Stimulated activated CD8-positive, alpha-beta memory T cell treated with anti-CD3 and anti-CD28 coated beads, Interleukin-4, amount 100 ng/mL, for 48 hours (primary cell): ENCODE measurements at regions not wholly inside any gene's neighbourhood (a gene's known extent, or its start where the extent isn't known, plus 50 kb on each side); places are given as distances from the start of the nearest gene placed in this dataset.

Experiments
- DNase-seq: peaks from one replicate; pipeline ENCODE4 v3.0.0-alpha.2; 2020

- peak; percentile 84 for DNase-seq
Observed at GRCh38 chr15:79184465-79184892, 93.9 kb upstream of the RASGRF1 start.

GRCh38 chr15:79180318-79180717 lies 89.7 kb upstream of the RASGRF1 start:
- no peak for DNase-seq

GRCh38 chr15:79179597-79179996 lies 89.0 kb upstream of the RASGRF1 start:
- DNase-seq = no peak

GRCh38 chr15:79179108-79179561 lies 88.6 kb upstream of the RASGRF1 start:
- DNase-seq = no peak

GRCh38 chr15:79178594-79178993 lies 88.0 kb upstream of the RASGRF1 start:
- no peak for DNase-seq

GRCh38 chr15:79176151-79176550 lies 85.6 kb upstream of the RASGRF1 start:
- DNase-seq = no peak

- no peak for DNase-seq
Observed at GRCh38 chr15:79172801-79173460, 82.4 kb upstream of the RASGRF1 start.

- no peak for DNase-seq
Observed at GRCh38 chr15:79172032-79172481, 81.5 kb upstream of the RASGRF1 start.

GRCh38 chr15:79171320-79172031 lies 80.9 kb upstream of the RASGRF1 start:
- no peak for DNase-seq

- no peak for DNase-seq
Observed at GRCh38 chr15:79170256-79170664, 79.7 kb upstream of the RASGRF1 start.

GRCh38 chr15:79169526-79170133 lies 79.0 kb upstream of the RASGRF1 start:
- DNase-seq = no peak

- no peak for DNase-seq
Observed at GRCh38 chr15:79168922-79169456, 78.4 kb upstream of the RASGRF1 start.

- no peak for DNase-seq
Observed at GRCh38 chr15:79167776-79168175, 77.2 kb upstream of the RASGRF1 start.

GRCh38 chr15:79166311-79166955 lies 75.9 kb upstream of the RASGRF1 start:
- DNase-seq = no peak

GRCh38 chr15:79164465-79164864 lies 73.9 kb upstream of the RASGRF1 start:
- DNase-seq = no peak

GRCh38 chr15:79164043-79164442 lies 73.5 kb upstream of the RASGRF1 start:
- no peak for DNase-seq

GRCh38 chr15:79163395-79163794 lies 72.8 kb upstream of the RASGRF1 start:
- no peak for DNase-seq

- no peak for DNase-seq
Observed at GRCh38 chr15:79161837-79162508, 71.4 kb upstream of the RASGRF1 start.

- no peak for DNase-seq
Observed at GRCh38 chr15:79160211-79160610, 69.6 kb upstream of the RASGRF1 start.

GRCh38 chr15:79157631-79158592 lies 67.3 kb upstream of the RASGRF1 start:
- no peak for DNase-seq

- no peak for DNase-seq
Observed at GRCh38 chr15:79156704-79157375, 66.3 kb upstream of the RASGRF1 start.
